CD4-positive, alpha-beta T cell treated with Interleukin-10 for 1 hour (primary cell): ENCODE measurements at regions not wholly inside any gene's neighbourhood (a gene's known extent, or its start where the extent isn't known, plus 50 kb on each side); places are given as distances from the start of the nearest gene placed in this dataset.

Source experiments
- DNase-seq: peaks from one replicate; pipeline ENCODE4 v3.0.0-alpha.2; 2020

GRCh38 chr9:2465516-2465915 lies 156.1 kb upstream of the VLDLR start:
- DNase-seq: no peak

GRCh38 chr9:2465921-2466460 lies 155.6 kb upstream of the VLDLR start:
- DNase-seq: no peak

- no peak for DNase-seq
Observed at GRCh38 chr9:2466703-2467102, 154.9 kb upstream of the VLDLR start.

GRCh38 chr9:2469681-2470221 lies 151.8 kb upstream of the VLDLR start:
- DNase-seq: no peak

- DNase-seq: no peak
Observed at GRCh38 chr9:2473681-2474080, 147.9 kb upstream of the VLDLR start.

- no peak for DNase-seq
Observed at GRCh38 chr9:2477755-2478154, 143.8 kb upstream of the VLDLR start.

GRCh38 chr9:2478421-2478820 lies 143.2 kb upstream of the VLDLR start:
- no peak for DNase-seq

- DNase-seq: no peak
Observed at GRCh38 chr9:2479056-2479565, 142.5 kb upstream of the VLDLR start.

GRCh38 chr9:2480255-2480837 lies 141.2 kb upstream of the VLDLR start:
- DNase-seq: no peak

- no peak for DNase-seq
Observed at GRCh38 chr9:2481216-2481615, 140.4 kb upstream of the VLDLR start.

- no peak for DNase-seq
Observed at GRCh38 chr9:2486988-2487387, 134.6 kb upstream of the VLDLR start.

GRCh38 chr9:2489838-2490314 lies 131.7 kb upstream of the VLDLR start:
- no peak for DNase-seq

- DNase-seq: no peak
Observed at GRCh38 chr9:2492161-2492560, 129.4 kb upstream of the VLDLR start.

GRCh38 chr9:2493109-2493508 lies 128.5 kb upstream of the VLDLR start:
- DNase-seq: no peak

- no peak for DNase-seq
Observed at GRCh38 chr9:2493529-2493928, 128.1 kb upstream of the VLDLR start.

GRCh38 chr9:2494562-2494961 lies 127.0 kb upstream of the VLDLR start:
- DNase-seq: no peak

GRCh38 chr9:2495221-2496005 lies 126.2 kb upstream of the VLDLR start:
- no peak for DNase-seq

- DNase-seq: no peak
Observed at GRCh38 chr9:2496169-2496568, 125.4 kb upstream of the VLDLR start.

- no peak for DNase-seq
Observed at GRCh38 chr9:2496934-2497333, 124.7 kb upstream of the VLDLR start.

- no peak for DNase-seq
Observed at GRCh38 chr9:2497666-2498400, 123.8 kb upstream of the VLDLR start.

GRCh38 chr9:2502210-2502609 lies 119.4 kb upstream of the VLDLR start:
- DNase-seq: no peak

GRCh38 chr9:2502760-2503159 lies 118.8 kb upstream of the VLDLR start:
- DNase-seq: no peak

GRCh38 chr9:2506321-2506720 lies 115.3 kb upstream of the VLDLR start:
- no peak for DNase-seq
